ENCODE measurements at regions not wholly inside any gene's neighbourhood (a gene's known extent, or its start where the extent isn't known, plus 50 kb on each side); places are given as distances from the start of the nearest gene placed in this dataset.

- H3T11ph ChIP-seq (ENCODE audit: low read length) = no peak overlapping the region
- no CpG with 5 or more reads among the region's 3 CpGs for WGBS (ENCODE audit: extremely low coverage, insufficient read length, low lambda C conversion rate)
- no peaks in the 10 kb centered on the region for H3K36me3 Mint-ChIP-seq (ENCODE audit: insufficient read depth in 1 of 3, low read depth in 3 of 3)
- H3K9me3 Mint-ChIP-seq = peaks cover 0 to 4% of the 10 kb centered on the region in 2 experiments; a peak in 1 of 5 replicates
- no peak overlapping the region for H3K14ac ChIP-seq (ENCODE audit: insufficient read depth, low read length)
- H2AK5ac ChIP-seq (ENCODE audit: insufficient read length, low read length) = no peak overlapping the region
- H3K27me3 Mint-ChIP-seq (ENCODE audit: low read depth) = no peaks in the 10 kb centered on the region
- H3K79me2 ChIP-seq (ENCODE audit: insufficient read depth, low read length) = no peaks in the 10 kb centered on the region
- H3K4me2 ChIP-seq (ENCODE audit: insufficient read depth, insufficient read length, low read length) = no peak overlapping the region
- H2BK12ac ChIP-seq (ENCODE audit: insufficient read length, low read depth, low read length) = no peak overlapping the region
- no peak for DNase-seq
- TF ChIP-seq CTCF (conservative IDR thresholded peaks at IDR 0.05) = no peak
- no peak overlapping the region for H3K4me3 Mint-ChIP-seq
- H2BK5ac ChIP-seq (ENCODE audit: insufficient read length, low read length) = no peak overlapping the region
- H3K23ac ChIP-seq (ENCODE audit: insufficient read length, low read depth, low read length) = no peak overlapping the region
- H2AFZ ChIP-seq (ENCODE audit: low read length) = no peak overlapping the region
- H3K9me3 ChIP-seq (ENCODE audit: control insufficient read depth, low read depth, low read length) = no peaks in the 10 kb centered on the region
- H3K4me1 ChIP-seq (ENCODE audit: insufficient read depth, low read length) = no peaks in the 10 kb centered on the region
- H3K18ac ChIP-seq (ENCODE audit: insufficient read length, low read depth, low read length) = no peak overlapping the region
- H3K27ac Mint-ChIP-seq = no peak overlapping the region
- no peak overlapping the region for H3K9ac ChIP-seq (ENCODE audit: extremely low read depth, insufficient read length, low read length)
- H4K20me1 ChIP-seq (ENCODE audit: control insufficient read depth, insufficient read depth, insufficient read length) = no peaks in the 10 kb centered on the region
- no peaks in the 10 kb centered on the region for H3K79me1 ChIP-seq (ENCODE audit: insufficient read depth, low read depth, low read length, poor library complexity, severe bottlenecking)
- H3K27ac ChIP-seq (ENCODE audit: insufficient read length, low read depth, low read length) = no peak overlapping the region
- H3K27me3 ChIP-seq (ENCODE audit: insufficient read depth, low read length) = no peaks in the 10 kb centered on the region
- H2BK15ac ChIP-seq (ENCODE audit: low read depth, low read length) = no peak overlapping the region
- no peaks in the 10 kb centered on the region for H3K4me1 Mint-ChIP-seq
- no peak overlapping the region for H3K56ac ChIP-seq (ENCODE audit: insufficient read length, low read depth, low read length)
- H4K5ac ChIP-seq (ENCODE audit: insufficient read length, low read depth, low read length) = no peak overlapping the region
- H3K23me2 ChIP-seq (ENCODE audit: insufficient read length, low read depth, low read length, poor library complexity, severe bottlenecking) = no peaks in the 10 kb centered on the region
- no peak overlapping the region for H4K91ac ChIP-seq (ENCODE audit: insufficient read length, low read depth, low read length)
- no peak overlapping the region for H2BK20ac ChIP-seq (ENCODE audit: low read depth, low read length, poor library complexity, severe bottlenecking)
- no peak overlapping the region for H4K8ac ChIP-seq (replicated peaks; ENCODE audit: insufficient read length, low read depth, low read length)
- no peak overlapping the region for H3K4ac ChIP-seq (ENCODE audit: low read depth, low read length)
- H2BK120ac ChIP-seq (ENCODE audit: low read depth, low read length, poor library complexity, severe bottlenecking) = no peak overlapping the region
These were observed 2319.9 kb downstream of the LRRC4C start for GRCh38 chr11:39139581-39139980.
